ENCODE measurements at regions not wholly inside any gene's neighbourhood (a gene's known extent, or its start where the extent isn't known, plus 50 kb on each side); places are given as distances from the start of the nearest gene placed in this dataset.

DNA sequence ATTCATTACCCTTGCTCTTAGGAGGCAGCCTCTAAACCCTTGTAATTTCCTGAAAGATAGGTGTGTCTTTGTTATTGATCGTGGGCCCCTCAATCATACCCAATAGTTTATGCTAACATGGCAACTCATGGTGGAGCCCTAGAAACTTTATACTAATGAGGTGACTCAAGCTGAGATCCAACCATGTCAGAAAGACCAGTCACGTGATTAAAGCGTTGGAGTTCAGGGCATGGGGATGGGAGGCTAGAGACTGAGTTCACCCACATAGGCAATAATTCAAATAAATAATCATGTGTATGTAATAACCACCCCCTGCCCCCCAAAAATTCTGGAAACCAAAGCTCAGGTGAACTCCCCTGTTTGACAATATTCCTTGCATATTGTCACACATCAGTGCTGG is 99.5 kb upstream of the TUSC7 start:
- no peaks in the 10 kb centered on the region for H4K20me1 ChIP-seq (ENCODE audit: insufficient read depth, low read length)
- no peak for TF ChIP-seq MAZ (IDR thresholded peaks at IDR 0.05; ENCODE audit: borderline replicate concordance, low read depth, low read length)
- TF ChIP-seq, protein P1, sequence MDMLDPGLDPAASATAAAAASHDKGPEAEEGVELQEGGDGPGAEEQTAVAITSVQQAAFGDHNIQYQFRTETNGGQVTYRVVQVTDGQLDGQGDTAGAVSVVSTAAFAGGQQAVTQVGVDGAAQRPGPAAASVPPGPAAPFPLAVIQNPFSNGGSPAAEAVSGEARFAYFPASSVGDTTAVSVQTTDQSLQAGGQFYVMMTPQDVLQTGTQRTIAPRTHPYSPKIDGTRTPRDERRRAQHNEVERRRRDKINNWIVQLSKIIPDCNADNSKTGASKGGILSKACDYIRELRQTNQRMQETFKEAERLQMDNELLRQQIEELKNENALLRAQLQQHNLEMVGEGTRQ (IDR thresholded peaks at IDR 0.05; ENCODE audit: low read depth, low read length), result no peak
- no peak for TF ChIP-seq CHD1 (IDR thresholded peaks at IDR 0.05; ENCODE audit: low read depth, low read length)
- TF ChIP-seq MAFK (IDR thresholded peaks at IDR 0.05; ENCODE audit: low read depth, low read length), result no peak
- TF ChIP-seq SMC3 (IDR thresholded peaks at IDR 0.05; ENCODE audit: low read depth, low read length), result no peak
- no peak for TF ChIP-seq RAD21 (IDR thresholded peaks at IDR 0.05; ENCODE audit: low read length)
- TF ChIP-seq MXI1 (IDR thresholded peaks at IDR 0.05; ENCODE audit: borderline replicate concordance, low read depth, low read length), result no peak
- TF ChIP-seq, protein P2, sequence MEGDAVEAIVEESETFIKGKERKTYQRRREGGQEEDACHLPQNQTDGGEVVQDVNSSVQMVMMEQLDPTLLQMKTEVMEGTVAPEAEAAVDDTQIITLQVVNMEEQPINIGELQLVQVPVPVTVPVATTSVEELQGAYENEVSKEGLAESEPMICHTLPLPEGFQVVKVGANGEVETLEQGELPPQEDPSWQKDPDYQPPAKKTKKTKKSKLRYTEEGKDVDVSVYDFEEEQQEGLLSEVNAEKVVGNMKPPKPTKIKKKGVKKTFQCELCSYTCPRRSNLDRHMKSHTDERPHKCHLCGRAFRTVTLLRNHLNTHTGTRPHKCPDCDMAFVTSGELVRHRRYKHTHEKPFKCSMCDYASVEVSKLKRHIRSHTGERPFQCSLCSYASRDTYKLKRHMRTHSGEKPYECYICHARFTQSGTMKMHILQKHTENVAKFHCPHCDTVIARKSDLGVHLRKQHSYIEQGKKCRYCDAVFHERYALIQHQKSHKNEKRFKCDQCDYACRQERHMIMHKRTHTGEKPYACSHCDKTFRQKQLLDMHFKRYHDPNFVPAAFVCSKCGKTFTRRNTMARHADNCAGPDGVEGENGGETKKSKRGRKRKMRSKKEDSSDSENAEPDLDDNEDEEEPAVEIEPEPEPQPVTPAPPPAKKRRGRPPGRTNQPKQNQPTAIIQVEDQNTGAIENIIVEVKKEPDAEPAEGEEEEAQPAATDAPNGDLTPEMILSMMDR (conservative IDR thresholded peaks at IDR 0.05; ENCODE audit: low read depth, low read length), result no peak
- no peak for TF ChIP-seq POLR2A (IDR thresholded peaks at IDR 0.05; ENCODE audit: low read depth, low read length)
- no peak for TF ChIP-seq RFX5 (IDR thresholded peaks at IDR 0.05; ENCODE audit: low read depth, low read length)
- no peak for TF ChIP-seq FOS (IDR thresholded peaks at IDR 0.05; ENCODE audit: low read depth, low read length)
- no peak for TF ChIP-seq BHLHE40 (IDR thresholded peaks at IDR 0.05; ENCODE audit: low read depth, low read length)
- TF ChIP-seq CEBPB (IDR thresholded peaks at IDR 0.05; ENCODE audit: low read depth, low read length), result no peak
- H3K9me1 ChIP-seq (ENCODE audit: insufficient read depth, low read length), result no peaks in the 10 kb centered on the region
- in situ Hi-C loops (cut with MboI; ENCODE audit: low sequenced_read_pairs) (no loop called here), dilution Hi-C loops (cut with HindIII; ENCODE audit: low sequenced_read_pairs, unreplicated experiment) (no loop called here), intact Hi-C loops (cut with micrococcal nuclease) (loop anchor here (5.0 kb wide), 1 partner anchor 147 kb away; no protein-coding TSS in a partner anchor)
- CTCF ChIA-PET, result no interaction called here
- no peaks in the 10 kb centered on the region for H3K79me1 ChIP-seq (ENCODE audit: low read depth in 1 of 2, low read length in 2 of 2)
- no peak overlapping the region for H3K4me2 ChIP-seq (ENCODE audit: low read depth, low read length)
- no peak overlapping the region for H3K23ac ChIP-seq (ENCODE audit: low read depth, low read length)
- H3K27me3 ChIP-seq (ENCODE audit: control insufficient read depth, insufficient read depth, low read length), result no peaks in the 10 kb centered on the region
- H4K5ac ChIP-seq (ENCODE audit: low read depth, low read length), result no peak overlapping the region
- ATAC-seq (ENCODE audit: low read depth) (no peak), DNase-seq (no peak)
- H4K91ac ChIP-seq (ENCODE audit: insufficient read depth, low read depth, low read length), result no peak overlapping the region
- no peak overlapping the region for H4K8ac ChIP-seq (ENCODE audit: low read depth in 2 of 2, low read length in 2 of 2)
- H3K9ac ChIP-seq (ENCODE audit: low read depth, low read length), result no peak overlapping the region
- no peaks in the 10 kb centered on the region for H3K36me3 ChIP-seq (ENCODE audit: control insufficient read depth, insufficient read depth, low read length)
- H3K27ac ChIP-seq (ENCODE audit: insufficient read depth, low read length), result no peak overlapping the region
- no peak overlapping the region for H3K4me3 ChIP-seq (ENCODE audit: insufficient read depth, low read depth, low read length)
- no peak overlapping the region for H3K56ac ChIP-seq (ENCODE audit: extremely low read depth, insufficient read depth, low read length)
- H3K4me1 ChIP-seq (ENCODE audit: control insufficient read depth, insufficient read depth, low read length), result no peaks in the 10 kb centered on the region
- no peak overlapping the region for H2AFZ ChIP-seq (replicated peaks; ENCODE audit: low read length, poor library complexity)
- H2BK5ac ChIP-seq (ENCODE audit: low read depth, low read length, poor library complexity, severe bottlenecking), result no peak overlapping the region
- BruUV-seq (replicated peaks), result no TSS peak
- H2BK15ac ChIP-seq (ENCODE audit: low read depth, low read length), result no peak overlapping the region
- peaks cover 8% of the 10 kb centered on the region for H3K9me3 ChIP-seq (ENCODE audit: control insufficient read depth, insufficient read depth, low read length)
- no peak overlapping the region for H2AK5ac ChIP-seq (ENCODE audit: low read depth, low read length)
- no peak overlapping the region for H2BK20ac ChIP-seq (ENCODE audit: low read depth, low read length)
- H2BK120ac ChIP-seq (ENCODE audit: low read depth, low read length), result no peak overlapping the region
- WGBS, 2 experiments (ENCODE audit: extremely low coverage in 2 of 2, insufficient read length in 1 of 2), result no CpG with 5 or more reads among the region's 3 CpGs
- H2AK9ac ChIP-seq (replicated peaks; ENCODE audit: low read depth, low read length, poor library complexity), result no peak overlapping the region
- H3K14ac ChIP-seq (replicated peaks; ENCODE audit: low read depth, low read length), result no peak overlapping the region
- no peak overlapping the region for H3K4ac ChIP-seq (ENCODE audit: low read depth, low read length)
- no peak overlapping the region for H3K18ac ChIP-seq (ENCODE audit: low read depth, low read length)
- POLR2A ChIA-PET (ENCODE audit: unreplicated experiment), result no interaction called here
